Transverse colon (tissue), 4 donors: ENCODE measurements at regions not wholly inside any gene's neighbourhood (a gene's known extent, or its start where the extent isn't known, plus 50 kb on each side); places are given as distances from the start of the nearest gene placed in this dataset.

Source experiments
- CTCF ChIP-seq, 5 experiments: fragments of 200-600 bp in 3 of 5; fragments of 450-650 bp in 2 of 5; sonication (generic) in 3 of 5; IDR thresholded peaks; 1 replicate in 2 of 5; 2 replicates in 3 of 5; pipeline ENCODE4 v1.5.1; 2016 to 2017; ENCODE audit warnings: antibody characterized with exemption in 5 of 5, inconsistent platforms in 3 of 5, mild to moderate bottlenecking in 2 of 5, moderate library complexity in 1 of 5
- EP300 ChIP-seq: sonication (generic); formaldehyde crosslinking; IDR thresholded peaks from one replicate; pipeline ENCODE4 v1.6.1; 2017; ENCODE audit warnings: antibody characterized with exemption, low read depth
- POLR2A ChIP-seq: fragments of 450-650 bp; IDR thresholded peaks from one replicate; pipeline ENCODE4 v1.6.1; 2016; ENCODE audit warnings: antibody characterized with exemption, mild to moderate bottlenecking, moderate library complexity
- POLR2AphosphoS5 ChIP-seq, 3 donors: sonication (generic); formaldehyde crosslinking; IDR thresholded peaks; one replicate each; pipeline ENCODE4 v1.6.1; 2016; ENCODE audit warnings: antibody characterized with exemption in 3 of 3

- TF ChIP-seq CTCF (IDR thresholded peaks at IDR 0.05), result no peak
- TF ChIP-seq POLR2A, result no peak
- no peak for TF ChIP-seq POLR2AphosphoS5 (IDR thresholded peaks at IDR 0.05)
- TF ChIP-seq EP300, result no peak
Observed at GRCh38 chr15:95550702-95551101, 779.8 kb upstream of the NR2F2 start.
